ENCODE measurements at regions not wholly inside any gene's neighbourhood (a gene's known extent, or its start where the extent isn't known, plus 50 kb on each side); places are given as distances from the start of the nearest gene placed in this dataset.
"Not testable (repeated sequence)": the region's sequence is repeated elsewhere in the genome, so short reads cannot be mapped to it uniquely, and the experiment has no call there.

GRCh38 chr17:43345515-43345914, 53.3 kb upstream of the ARL4D start:
- H3K9ac ChIP-seq; H3K27me3 Mint-ChIP-seq (ENCODE audit: insufficient read depth, low read depth); H3K36me3 ChIP-seq; H3K27ac ChIP-seq; H3K27me3 ChIP-seq; H3F3A ChIP-seq (ENCODE audit: low read depth); H4K20me1 ChIP-seq (ENCODE audit: low read depth); H3K79me2 ChIP-seq (ENCODE audit: low read depth); H3K4me1 ChIP-seq; H3K4me3 ChIP-seq; H3K27ac Mint-ChIP-seq; H2AFZ ChIP-seq (replicated peaks); H3K9me3 ChIP-seq (ENCODE audit: low read depth); H3K4me2 ChIP-seq; H3K4me3 Mint-ChIP-seq; DNase-seq (ENCODE audit: low spot score); H3K4me1 Mint-ChIP-seq: not testable (repeated sequence)
- H3K9me3 Mint-ChIP-seq = peaks cover 38% of the 10 kb centered on the region
- H3K36me3 Mint-ChIP-seq = peaks cover 32% of the 10 kb centered on the region

- Histone ChIP-seq H3F3A (ENCODE audit: low read depth) (peaks cover 4% of the 10 kb centered on the region), H3K9me3 (ENCODE audit: low read depth) (peaks cover 8% of the 10 kb centered on the region), H3K79me2 (ENCODE audit: low read depth) (no peaks in the 10 kb centered on the region), H3K27me3 (no peaks in the 10 kb centered on the region), H3K9ac (no peak overlapping the region), H3K4me3 (no peak overlapping the region), H2AFZ (replicated peaks) (no peak overlapping the region), H3K4me2 (no peak overlapping the region), H4K20me1 (ENCODE audit: low read depth) (no peaks in the 10 kb centered on the region), H3K27ac (no peak overlapping the region), H3K36me3 (no peaks in the 10 kb centered on the region), H3K4me1 (no peaks in the 10 kb centered on the region)
- H3K9me3 Mint-ChIP-seq = peaks cover 33% of the 10 kb centered on the region
- H3K4me1 Mint-ChIP-seq = no peaks in the 10 kb centered on the region
- no peak for DNase-seq (ENCODE audit: low spot score)
- H3K36me3 Mint-ChIP-seq = peaks cover 28% of the 10 kb centered on the region
- TF ChIP-seq EZH2phosphoT487 (IDR thresholded peaks at IDR 0.05) = no peak
- TF ChIP-seq EZH2 (IDR thresholded peaks at IDR 0.05) = no peak
- TF ChIP-seq CTCF (IDR thresholded peaks at IDR 0.05) = no peak
- no peak overlapping the region for H3K4me3 Mint-ChIP-seq
- no peaks in the 10 kb centered on the region for H3K27me3 Mint-ChIP-seq (ENCODE audit: insufficient read depth, low read depth)
- no peak overlapping the region for H3K27ac Mint-ChIP-seq
Observed at GRCh38 chr17:43344685-43345084, 54.1 kb upstream of the ARL4D start.

- H3K36me3 ChIP-seq = no peaks in the 10 kb centered on the region
- H3K9me3 ChIP-seq (ENCODE audit: low read depth) = no peaks in the 10 kb centered on the region
- H3K36me3 Mint-ChIP-seq = peaks cover 14% of the 10 kb centered on the region
- no peak overlapping the region for H3K4me3 Mint-ChIP-seq
- no peaks in the 10 kb centered on the region for H3K27me3 Mint-ChIP-seq (ENCODE audit: insufficient read depth, low read depth)
- H3K9me3 Mint-ChIP-seq = peaks cover 11% of the 10 kb centered on the region
- no peak overlapping the region for H3K27ac Mint-ChIP-seq
- no peak overlapping the region for H3K4me2 ChIP-seq
- peaks cover 17% of the 10 kb centered on the region for H3F3A ChIP-seq (ENCODE audit: low read depth)
- no peak overlapping the region for H3K9ac ChIP-seq
- peaks cover 8% of the 10 kb centered on the region for H3K4me1 Mint-ChIP-seq
- no peak for DNase-seq (ENCODE audit: low spot score)
- H2AFZ ChIP-seq (replicated peaks) = no peak overlapping the region
- H4K20me1 ChIP-seq (ENCODE audit: low read depth) = no peaks in the 10 kb centered on the region
- no peaks in the 10 kb centered on the region for H3K79me2 ChIP-seq (ENCODE audit: low read depth)
- H3K27ac ChIP-seq = no peak overlapping the region
- H3K4me3 ChIP-seq = no peak overlapping the region
- H3K4me1 ChIP-seq = peaks cover 9% of the 10 kb centered on the region
- H3K27me3 ChIP-seq = no peaks in the 10 kb centered on the region
- no peak for TF ChIP-seq CTCF (IDR thresholded peaks at IDR 0.05)
- no peak for TF ChIP-seq EZH2phosphoT487 (IDR thresholded peaks at IDR 0.05)
- TF ChIP-seq EZH2 (IDR thresholded peaks at IDR 0.05) = no peak
Observed at GRCh38 chr17:43342589-43342890, 56.3 kb upstream of the ARL4D start.

- Histone ChIP-seq H3K27ac (no peak overlapping the region), H3K79me2 (ENCODE audit: low read depth) (no peaks in the 10 kb centered on the region), H3K9me3 (ENCODE audit: low read depth) (no peaks in the 10 kb centered on the region), H3K4me1 (peaks cover 14% of the 10 kb centered on the region), H3F3A (ENCODE audit: low read depth) (peaks cover 23% of the 10 kb centered on the region), H4K20me1 (ENCODE audit: low read depth) (no peaks in the 10 kb centered on the region), H2AFZ (replicated peaks) (no peak overlapping the region), H3K9ac (no peak overlapping the region), H3K27me3 (no peaks in the 10 kb centered on the region), H3K4me3 (no peak overlapping the region), H3K4me2 (no peak overlapping the region), H3K36me3 (no peaks in the 10 kb centered on the region)
- DNase-seq (ENCODE audit: low spot score) = no peak
- peaks cover 10% of the 10 kb centered on the region for H3K36me3 Mint-ChIP-seq
- H3K4me3 Mint-ChIP-seq = no peak overlapping the region
- no peaks in the 10 kb centered on the region for H3K27me3 Mint-ChIP-seq (ENCODE audit: insufficient read depth, low read depth)
- no peak overlapping the region for H3K27ac Mint-ChIP-seq
- TF ChIP-seq EZH2 (IDR thresholded peaks at IDR 0.05) (no peak), EZH2phosphoT487 (IDR thresholded peaks at IDR 0.05) (no peak)
- peaks cover 8% of the 10 kb centered on the region for H3K4me1 Mint-ChIP-seq
- H3K9me3 Mint-ChIP-seq = peaks cover 5% of the 10 kb centered on the region
Observed at GRCh38 chr17:43341715-43342588, 56.8 kb upstream of the ARL4D start.
